NT2/D1 (cell line): ENCODE measurements at regions not wholly inside any gene's neighbourhood (a gene's known extent, or its start where the extent isn't known, plus 50 kb on each side); places are given as distances from the start of the nearest gene placed in this dataset.
"Not testable (repeated sequence)": the region's sequence is repeated elsewhere in the genome, so short reads cannot be mapped to it uniquely, and the experiment has no call there.

Experiments used
- DNase-seq: peaks from one replicate; pipeline ENCODE4 v3.0.0-alpha.2; 2011; ENCODE audit warnings: low read depth, low spot score
- H3K27me3 ChIP-seq: 2 replicates; pipeline ENCODE4 v1.6.0; 2011; ENCODE audit warnings: mild to moderate bottlenecking; ENCODE audit not compliant: insufficient read length, insufficient read depth
- H3K36me3 ChIP-seq: 2 replicates; pipeline ENCODE4 v1.6.1; 2011; ENCODE audit warnings: mild to moderate bottlenecking, low read length, mixed read lengths; ENCODE audit not compliant: insufficient read depth, insufficient read length
- H3K4me1 ChIP-seq: 2 replicates; pipeline ENCODE4 v1.5.1; 2011; ENCODE audit not compliant: insufficient read depth, insufficient read length
- H3K4me3 ChIP-seq: 2 replicates; pipeline ENCODE4 v1.5.1; 2011; ENCODE audit warnings: low read depth; ENCODE audit not compliant: insufficient read length
- H3K9ac ChIP-seq: 2 replicates; pipeline ENCODE4 v1.6.0; 2011; ENCODE audit warnings: low read depth; ENCODE audit not compliant: insufficient read length
- H3K9me3 ChIP-seq: 2 replicates; pipeline ENCODE4 v1.5.1; 2011; ENCODE audit warnings: mild to moderate bottlenecking, low read length; ENCODE audit not compliant: insufficient read depth
- SUZ12 ChIP-seq: IDR thresholded peaks from 2 replicates; pipeline ENCODE4 v1.6.1; 2011; ENCODE audit not compliant: insufficient read length, insufficient read depth; ENCODE audit errors: extremely low read depth
- YY1 ChIP-seq: IDR thresholded peaks from 2 replicates; pipeline ENCODE4 v1.6.1; 2011; ENCODE audit not compliant: insufficient read length, insufficient read depth
- ZNF274 ChIP-seq: IDR thresholded peaks from 2 replicates; pipeline ENCODE4 v1.6.1; 2011; ENCODE audit warnings: mild to moderate bottlenecking, low read depth, low read length

DNA sequence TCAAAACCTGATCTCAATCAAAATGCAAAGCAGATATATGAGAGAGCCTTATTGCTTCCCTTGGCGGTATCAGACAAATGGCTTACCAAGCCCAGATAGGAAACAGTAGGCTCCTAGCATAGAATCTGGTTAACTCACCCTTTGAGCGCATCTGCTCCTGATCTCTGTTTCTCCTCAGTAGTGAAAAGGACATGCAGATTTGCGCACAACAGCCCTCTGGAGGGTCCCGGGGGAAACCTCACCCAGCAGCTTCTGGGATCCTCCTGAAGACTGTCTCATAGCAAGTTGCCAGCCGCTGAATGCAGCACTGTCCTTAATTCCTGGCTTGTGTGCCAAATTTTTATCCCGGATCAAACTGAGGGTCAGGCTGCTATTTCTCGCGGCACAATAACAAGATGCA, 192.2 kb downstream of the FASLG start:
- TF ChIP-seq YY1 = no peak
- no peak for TF ChIP-seq SUZ12
- TF ChIP-seq ZNF274 = no peak
- Histone ChIP-seq H3K4me3 (no peak overlapping the region), H3K9ac (no peak overlapping the region), H3K4me1 (no peaks in the 10 kb centered on the region), H3K9me3 (no peaks in the 10 kb centered on the region), H3K27me3 (no peaks in the 10 kb centered on the region), H3K36me3 (no peaks in the 10 kb centered on the region)
- DNase-seq = no peak

DNA sequence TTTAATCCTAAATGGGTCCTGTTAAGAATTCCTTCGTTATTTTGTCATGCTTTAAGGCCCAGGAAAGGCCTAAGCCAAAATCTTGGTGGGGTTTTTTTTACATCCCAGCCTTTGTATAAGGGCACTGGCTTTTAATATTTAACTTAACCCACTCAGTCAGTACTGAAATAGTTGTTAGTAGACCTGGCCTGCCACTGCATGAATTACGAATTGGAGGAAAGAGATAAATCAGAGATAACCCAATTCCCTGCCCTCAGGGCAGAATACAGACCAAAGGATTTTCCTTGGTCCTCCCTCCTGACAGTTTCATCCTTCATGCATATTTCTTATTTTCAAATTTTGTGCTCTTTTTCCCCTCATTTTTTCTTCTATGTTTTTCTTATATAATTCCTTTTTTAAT, 193.0 kb downstream of the FASLG start:
- H3K4me1 ChIP-seq = no peaks in the 10 kb centered on the region
- H3K9ac ChIP-seq = no peak overlapping the region
- H3K4me3 ChIP-seq = no peak overlapping the region
- no peaks in the 10 kb centered on the region for H3K9me3 ChIP-seq
- H3K36me3 ChIP-seq = no peaks in the 10 kb centered on the region
- TF ChIP-seq ZNF274 = no peak
- TF ChIP-seq YY1 = no peak
- no peak for TF ChIP-seq SUZ12
- H3K27me3 ChIP-seq = no peaks in the 10 kb centered on the region
- DNase-seq = no peak

DNA sequence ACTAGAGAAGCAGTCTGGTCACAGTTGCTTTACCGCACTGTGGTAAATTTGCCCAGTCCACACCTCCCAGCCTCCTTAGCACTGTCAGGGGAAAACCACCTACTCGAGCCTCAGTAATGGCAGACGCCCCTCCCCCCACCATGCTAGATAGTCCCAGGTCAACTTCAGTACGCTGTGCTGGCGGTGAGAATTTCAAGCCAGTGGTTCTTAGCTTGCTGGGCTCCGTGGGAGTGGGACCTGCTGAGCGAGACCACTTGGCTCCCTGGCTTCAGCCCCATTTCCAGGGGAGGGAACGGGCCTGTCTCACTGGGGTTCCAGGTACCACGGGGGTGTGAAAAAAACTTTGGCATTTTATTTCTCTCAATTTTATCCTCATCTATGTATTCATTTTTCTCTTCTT, 194.8 kb downstream of the TNFSF18 start:
- not testable (repeated sequence) for H3K9ac ChIP-seq, H3K36me3 ChIP-seq, DNase-seq, H3K4me1 ChIP-seq, H3K4me3 ChIP-seq, H3K27me3 ChIP-seq, H3K9me3 ChIP-seq

DNA sequence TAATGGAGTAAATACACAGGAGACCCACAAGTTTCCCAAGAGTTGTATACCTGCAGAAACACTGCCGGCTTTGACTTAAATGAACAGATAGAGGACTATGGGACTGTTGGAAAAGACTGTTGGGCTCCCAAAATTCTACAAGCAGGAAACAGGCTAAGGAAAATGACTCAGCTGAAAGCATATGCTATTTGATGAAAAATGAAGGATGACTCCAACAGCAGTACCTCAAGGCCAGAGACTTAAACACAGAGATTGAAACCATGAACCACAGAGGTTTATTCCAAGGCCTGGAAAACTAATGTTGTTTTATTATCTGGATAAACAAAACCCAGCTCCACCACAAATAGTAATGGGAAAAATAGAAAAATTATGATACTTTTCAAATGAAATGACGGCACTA, 187.7 kb downstream of the TNFSF18 start:
- no peak overlapping the region for H3K4me3 ChIP-seq
- no peaks in the 10 kb centered on the region for H3K4me1 ChIP-seq
- no peak overlapping the region for H3K9ac ChIP-seq
- TF ChIP-seq SUZ12 (no peak), ZNF274 (no peak), YY1 (no peak)
- no peak for DNase-seq
- no peaks in the 10 kb centered on the region for H3K9me3 ChIP-seq
- H3K36me3 ChIP-seq = no peaks in the 10 kb centered on the region
- no peaks in the 10 kb centered on the region for H3K27me3 ChIP-seq

DNA sequence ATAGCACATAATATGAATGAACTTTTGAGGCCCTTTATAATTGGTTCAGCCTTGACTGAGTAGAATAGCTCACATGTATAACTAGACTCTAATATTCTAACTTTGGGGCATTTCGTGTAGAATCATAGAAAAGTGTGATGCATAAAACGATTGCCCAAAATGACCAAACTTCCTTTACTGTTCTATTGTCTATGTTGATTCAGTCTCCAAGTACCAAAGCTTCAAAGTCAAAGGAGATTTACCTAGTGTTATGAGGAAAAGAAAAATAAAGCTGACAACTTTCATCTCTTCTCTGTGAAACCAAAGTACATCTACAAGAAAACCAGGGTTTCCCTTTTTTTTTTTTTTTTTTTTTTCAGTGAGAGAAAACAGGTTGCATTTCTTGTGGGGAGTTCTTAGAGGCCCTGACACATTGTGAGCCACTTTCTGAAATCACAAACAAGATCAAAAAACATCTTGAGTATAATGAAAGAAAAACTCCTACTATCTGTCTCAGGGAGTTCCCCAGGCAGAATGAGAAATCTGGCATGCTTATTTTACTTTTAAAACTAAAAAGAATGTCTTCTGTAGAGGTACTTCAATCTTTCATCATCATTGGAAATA, 183.4 kb downstream of the TNFSF18 start:
- H3K27me3 ChIP-seq = no peaks in the 10 kb centered on the region
- H3K4me1 ChIP-seq = no peaks in the 10 kb centered on the region
- H3K4me3 ChIP-seq = no peak overlapping the region
- no peak overlapping the region for H3K9ac ChIP-seq
- H3K36me3 ChIP-seq = no peaks in the 10 kb centered on the region
- DNase-seq = no peak
- TF ChIP-seq ZNF274 (no peak), YY1 (no peak), SUZ12 (no peak)
- H3K9me3 ChIP-seq = no peaks in the 10 kb centered on the region

DNA sequence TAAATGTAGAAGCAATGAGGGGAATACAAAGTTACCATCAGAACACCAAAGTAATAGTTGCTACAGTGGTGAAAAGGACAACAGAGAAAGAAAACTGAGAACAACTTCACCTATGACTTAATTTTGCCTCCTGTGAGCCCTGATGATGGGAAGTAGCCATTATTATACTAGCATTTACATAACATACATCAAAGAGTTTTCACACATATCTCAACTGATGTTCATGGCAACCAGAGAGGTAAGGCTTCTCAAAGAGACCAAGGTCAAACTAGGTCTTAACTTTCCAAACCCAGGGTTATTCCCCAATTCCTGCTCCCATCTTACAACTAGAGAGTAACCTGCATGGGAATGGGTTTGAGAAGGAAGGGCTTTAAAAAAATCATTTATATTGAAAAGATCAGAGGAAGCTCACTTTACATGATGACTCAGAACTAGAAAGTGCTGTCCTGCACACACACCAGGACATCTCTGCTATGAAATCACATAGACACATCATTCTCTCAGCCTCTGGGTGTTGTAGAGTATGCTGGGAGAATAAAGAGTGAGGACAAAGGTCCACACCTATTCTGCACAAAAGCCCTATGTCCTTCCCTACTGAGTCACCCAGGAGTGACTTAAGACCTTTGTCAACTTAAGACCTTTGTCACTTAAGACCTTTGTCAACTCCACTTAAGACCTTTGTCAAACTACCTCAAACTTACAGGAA, 179.7 kb downstream of the TNFSF18 start:
- DNase-seq = no peak
- no peaks in the 10 kb centered on the region for H3K9me3 ChIP-seq
- no peak overlapping the region for H3K9ac ChIP-seq
- no peaks in the 10 kb centered on the region for H3K36me3 ChIP-seq
- H3K27me3 ChIP-seq = no peaks in the 10 kb centered on the region
- TF ChIP-seq ZNF274 = no peak
- TF ChIP-seq YY1 = no peak
- TF ChIP-seq SUZ12 = no peak
- no peak overlapping the region for H3K4me3 ChIP-seq
- H3K4me1 ChIP-seq = no peaks in the 10 kb centered on the region

DNA sequence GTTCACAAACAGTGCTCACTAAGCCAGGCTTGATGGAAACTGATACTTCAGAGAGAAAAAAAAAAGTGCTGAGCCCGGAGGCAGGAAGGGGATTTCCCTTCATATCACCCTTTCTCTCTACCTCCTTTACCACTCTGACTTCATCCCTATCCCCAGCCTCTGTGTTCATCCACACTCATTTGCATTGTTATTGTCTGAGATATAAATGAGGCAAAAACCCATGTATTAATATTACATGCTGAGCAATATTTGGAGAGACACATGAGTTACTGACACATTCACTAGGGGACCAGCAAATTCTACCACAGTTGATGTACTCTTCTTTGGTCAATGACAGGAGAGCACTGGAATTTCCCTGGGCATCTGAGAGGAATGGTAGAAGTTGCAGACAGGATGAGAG, 175.8 kb downstream of the TNFSF18 start:
- H3K27me3 ChIP-seq = no peaks in the 10 kb centered on the region
- H3K4me1 ChIP-seq = no peaks in the 10 kb centered on the region
- no peaks in the 10 kb centered on the region for H3K36me3 ChIP-seq
- no peaks in the 10 kb centered on the region for H3K9me3 ChIP-seq
- TF ChIP-seq YY1 (no peak), SUZ12 (no peak), ZNF274 (no peak)
- no peak overlapping the region for H3K9ac ChIP-seq
- no peak for DNase-seq
- H3K4me3 ChIP-seq = no peak overlapping the region

DNA sequence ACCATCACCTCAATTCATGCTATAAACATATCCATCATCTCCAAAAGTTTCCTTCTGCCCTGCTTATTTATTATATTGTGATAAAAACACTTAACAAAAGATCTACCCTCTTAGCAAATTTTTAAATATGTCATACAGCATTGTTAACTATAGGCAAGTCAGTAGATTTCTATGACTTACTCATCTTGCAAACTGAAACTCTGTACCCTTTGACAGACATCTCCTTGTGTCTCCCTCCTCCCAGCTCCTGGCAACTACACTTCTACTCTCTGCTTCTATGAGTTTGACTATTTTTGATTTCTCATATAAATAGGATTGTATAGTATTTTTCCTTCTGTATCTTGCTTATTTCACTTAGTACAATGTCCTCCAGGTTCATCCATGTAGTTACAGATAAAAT, 174.8 kb downstream of the TNFSF18 start:
- Histone ChIP-seq H3K4me3 (no peak overlapping the region), H3K9me3 (no peaks in the 10 kb centered on the region)
- DNase-seq = no peak

More for the DNA sequence above, 174.8 kb downstream of the TNFSF18 start:
- Histone ChIP-seq H3K36me3 (no peaks in the 10 kb centered on the region), H3K27me3 (no peaks in the 10 kb centered on the region), H3K9ac (no peak overlapping the region), H3K4me1 (no peaks in the 10 kb centered on the region)
- TF ChIP-seq YY1 (no peak), SUZ12 (no peak), ZNF274 (no peak)
